GM12864 (cell line): ENCODE measurements at regions not wholly inside any gene's neighbourhood (a gene's known extent, or its start where the extent isn't known, plus 50 kb on each side); places are given as distances from the start of the nearest gene placed in this dataset.

Experiments used
- DNase-seq: peaks from one replicate; pipeline ENCODE4 v3.0.0-alpha.2; 2011; ENCODE audit warnings: low read depth
- H3K4me3 ChIP-seq: 2 replicates; pipeline ENCODE4 v1.5.1; 2011; ENCODE audit warnings: mild to moderate bottlenecking, low read depth, low read length, control low read depth
- TF ChIP-seq, protein P1 (sequence below): IDR thresholded peaks from 2 replicates; pipeline ENCODE4 v1.5.1; 2011; ENCODE audit warnings: low read depth, mild to moderate bottlenecking, moderate library complexity, low read length, control low read depth, inconsistent platforms; ENCODE audit errors: missing control alignments

DNA sequence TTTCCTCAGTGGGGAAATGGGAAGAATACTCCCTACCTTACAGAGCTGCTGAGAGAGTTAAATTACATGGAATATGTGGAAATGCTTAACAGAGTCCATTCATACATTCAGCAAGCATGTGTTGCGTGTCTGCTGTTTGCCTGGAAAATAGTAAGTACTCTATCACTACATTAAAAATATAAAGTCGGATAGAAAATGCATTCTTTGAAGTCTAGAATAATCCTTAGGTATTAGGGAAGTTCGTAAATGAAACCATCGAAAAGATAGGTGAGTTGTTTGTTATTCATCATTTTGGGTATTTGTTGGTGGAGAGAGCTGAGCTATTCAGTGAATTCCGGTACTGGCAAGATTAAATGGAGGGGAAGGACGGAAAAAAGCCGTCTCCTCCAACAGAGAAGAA, 200.1 kb downstream of the OPA1 start:
- DNase-seq = no peak
- TF ChIP-seq, protein P1, sequence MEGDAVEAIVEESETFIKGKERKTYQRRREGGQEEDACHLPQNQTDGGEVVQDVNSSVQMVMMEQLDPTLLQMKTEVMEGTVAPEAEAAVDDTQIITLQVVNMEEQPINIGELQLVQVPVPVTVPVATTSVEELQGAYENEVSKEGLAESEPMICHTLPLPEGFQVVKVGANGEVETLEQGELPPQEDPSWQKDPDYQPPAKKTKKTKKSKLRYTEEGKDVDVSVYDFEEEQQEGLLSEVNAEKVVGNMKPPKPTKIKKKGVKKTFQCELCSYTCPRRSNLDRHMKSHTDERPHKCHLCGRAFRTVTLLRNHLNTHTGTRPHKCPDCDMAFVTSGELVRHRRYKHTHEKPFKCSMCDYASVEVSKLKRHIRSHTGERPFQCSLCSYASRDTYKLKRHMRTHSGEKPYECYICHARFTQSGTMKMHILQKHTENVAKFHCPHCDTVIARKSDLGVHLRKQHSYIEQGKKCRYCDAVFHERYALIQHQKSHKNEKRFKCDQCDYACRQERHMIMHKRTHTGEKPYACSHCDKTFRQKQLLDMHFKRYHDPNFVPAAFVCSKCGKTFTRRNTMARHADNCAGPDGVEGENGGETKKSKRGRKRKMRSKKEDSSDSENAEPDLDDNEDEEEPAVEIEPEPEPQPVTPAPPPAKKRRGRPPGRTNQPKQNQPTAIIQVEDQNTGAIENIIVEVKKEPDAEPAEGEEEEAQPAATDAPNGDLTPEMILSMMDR = no peak

DNA sequence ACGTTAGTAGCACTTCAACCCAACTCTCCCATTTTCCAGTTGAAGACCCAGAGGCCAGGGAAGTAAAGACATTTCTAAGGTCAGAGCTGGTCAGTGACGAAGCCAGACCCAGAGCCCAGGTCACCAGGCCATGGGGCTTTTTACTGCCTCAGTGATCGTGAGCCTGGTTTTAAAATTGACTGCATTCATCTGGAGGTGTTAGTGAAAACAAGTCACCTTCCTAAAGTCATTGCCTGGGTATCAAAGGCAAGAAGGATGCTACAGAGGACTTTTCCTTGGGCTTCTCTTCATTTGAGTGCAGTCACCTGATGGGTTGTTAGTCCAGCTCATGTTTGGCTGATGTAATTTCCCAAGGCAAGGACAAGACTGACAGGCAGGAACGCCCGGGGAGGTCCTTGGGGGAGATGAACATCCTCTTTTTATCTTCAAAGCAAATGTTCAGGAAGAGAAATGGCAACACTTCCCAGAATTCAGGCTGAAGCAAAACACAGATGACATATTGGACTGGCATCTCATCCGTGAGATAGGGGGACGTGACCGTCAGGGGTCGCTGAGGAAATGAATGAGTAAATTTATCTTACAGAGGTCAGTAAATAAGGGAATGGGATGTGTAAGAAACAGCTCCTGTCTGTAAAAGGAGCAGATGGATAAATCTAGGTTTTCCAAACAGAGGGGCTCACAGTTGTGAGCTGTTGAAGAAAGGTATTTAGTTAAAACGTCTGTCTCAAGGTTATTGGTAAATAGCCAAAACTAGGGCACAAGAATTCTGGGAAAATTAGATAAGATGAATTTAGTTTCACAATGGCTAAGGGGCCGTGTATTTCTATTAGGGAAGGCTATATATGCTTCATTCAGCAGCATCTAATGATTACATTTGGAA, 201.2 kb downstream of the OPA1 start:
- H3K4me3 ChIP-seq = no peak overlapping the region
- no peak for DNase-seq
- TF ChIP-seq, protein P1 = no peak

More for the DNA sequence above, 200.1 kb downstream of the OPA1 start:
- H3K4me3 ChIP-seq = no peak overlapping the region

DNA sequence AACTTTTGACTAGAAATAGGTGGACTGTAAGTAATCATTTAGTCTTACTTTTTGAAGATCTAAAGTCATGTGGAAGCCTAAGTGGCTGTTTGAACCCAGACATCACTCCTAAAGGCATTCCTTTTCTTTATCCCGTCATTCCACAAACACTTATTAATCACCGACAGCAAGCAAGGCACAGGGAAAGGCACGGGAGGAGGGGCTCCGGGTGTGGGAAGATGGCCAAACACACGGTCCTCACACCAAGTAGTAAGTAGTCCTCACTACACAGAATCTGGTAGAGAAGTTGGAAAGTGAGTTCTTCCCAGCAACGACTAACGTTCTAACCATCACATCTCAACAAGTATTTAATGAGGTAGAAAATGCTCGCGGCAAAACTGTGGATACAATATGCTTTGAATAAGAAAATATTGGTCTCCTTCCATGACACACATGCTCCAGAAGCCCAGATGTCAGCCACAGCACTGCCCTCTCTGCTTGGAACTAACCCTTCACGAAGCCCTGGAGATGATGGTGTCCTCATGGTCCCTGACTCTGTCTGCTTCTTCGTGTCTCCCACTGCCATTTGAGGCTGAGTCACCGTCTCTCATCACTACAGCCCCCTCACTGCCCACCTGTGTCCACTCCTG, 202.2 kb downstream of the OPA1 start:
- TF ChIP-seq, protein P1 = no peak
- DNase-seq = no peak
- no peak overlapping the region for H3K4me3 ChIP-seq

DNA sequence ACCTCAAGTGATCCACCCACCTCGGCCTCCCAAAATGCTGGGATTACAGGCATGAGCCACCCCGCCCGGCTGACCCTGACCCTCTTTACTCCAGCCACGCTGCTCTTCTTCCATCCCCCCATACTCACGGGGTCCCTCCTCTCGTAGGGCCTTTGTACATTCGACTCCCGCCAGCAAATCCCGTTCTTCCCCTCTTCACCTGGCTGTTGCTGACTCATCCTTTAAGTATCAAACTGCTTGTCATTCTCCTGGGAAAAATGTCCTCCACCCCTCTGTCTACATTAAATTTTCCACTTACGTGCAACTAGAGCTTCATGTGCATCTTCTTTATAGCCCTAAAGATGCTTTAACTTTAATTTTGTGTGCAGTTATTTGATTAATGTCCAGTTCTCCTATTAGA, 203.1 kb downstream of the OPA1 start:
- no peak overlapping the region for H3K4me3 ChIP-seq
- DNase-seq = no peak
- TF ChIP-seq, protein P1 = no peak

DNA sequence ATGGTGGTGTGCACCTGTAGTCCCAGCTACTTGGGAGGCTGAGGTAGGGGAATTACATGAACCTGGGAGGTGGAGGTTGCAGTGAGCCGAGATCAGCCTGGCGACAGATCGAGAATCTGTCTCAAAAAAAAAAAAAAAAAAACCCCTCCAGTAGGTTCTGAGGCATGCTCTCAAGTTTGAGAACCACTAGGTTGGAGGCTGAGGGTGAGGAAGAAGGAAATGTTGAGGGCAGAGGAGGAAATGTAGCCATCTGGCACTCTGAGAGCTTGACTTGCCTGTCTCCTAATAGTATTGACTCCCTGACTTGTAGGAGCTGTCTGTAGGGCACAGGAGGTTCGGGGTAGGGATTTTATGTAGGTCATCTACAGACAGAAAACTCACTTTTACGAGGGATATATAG, 204.6 kb downstream of the OPA1 start:
- no peak overlapping the region for H3K4me3 ChIP-seq
- DNase-seq = no peak
- TF ChIP-seq, protein P1 = no peak

DNA sequence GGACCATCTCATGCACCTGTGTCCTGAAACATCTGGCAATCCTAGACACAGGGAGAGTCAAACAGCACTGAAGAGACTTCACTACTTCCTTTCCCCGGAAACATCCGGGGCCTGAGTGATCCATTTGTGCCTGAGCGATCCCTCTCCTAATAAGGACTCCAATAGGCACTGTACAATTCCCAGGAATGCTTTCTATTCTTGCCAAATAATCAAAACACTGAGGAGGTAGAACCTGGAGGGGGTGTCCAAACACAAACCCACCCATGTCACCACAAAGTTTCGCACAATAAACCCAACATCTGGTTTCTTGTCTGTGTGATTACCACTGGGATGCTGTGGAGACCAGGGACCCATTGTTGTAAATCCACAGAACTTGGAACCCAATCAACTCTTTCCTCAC, 205.0 kb downstream of the OPA1 start:
- no peak overlapping the region for H3K4me3 ChIP-seq
- no peak for DNase-seq
- TF ChIP-seq, protein P1 = no peak
